ENCODE measurements at regions not wholly inside any gene's neighbourhood (a gene's known extent, or its start where the extent isn't known, plus 50 kb on each side); places are given as distances from the start of the nearest gene placed in this dataset.
"Not testable (repeated sequence)": the region's sequence is repeated elsewhere in the genome, so short reads cannot be mapped to it uniquely, and the experiment has no call there.

GRCh38 chr6:145147559-145147958 is 587.8 kb downstream of the EPM2A start:
- Histone ChIP-seq H3K4me3 (no peak overlapping the region), H3K27ac (peak overlapping the region in 1 of 2 donors; percentile 46), H3K4me1 (replicated peaks in 1 of 2) (peaks cover 29 to 51% of the 10 kb centered on the region in 2 donors)
- peak in 6 of 8 experiments; percentile 62 to 90 (median 88) for ATAC-seq (replicated peaks in 6 of 8)
- in situ Hi-C loops (cut with MboI; ENCODE audit: low pct_unique_long_range_greater_than_20kb in 2 of 9, low sequenced_read_pairs in 9 of 9, unreplicated experiment in 9 of 9) = loop anchor here in 1 of 9 experiments (25.0 kb wide), 1 partner anchor 110 kb away; no protein-coding TSS in a partner anchor

- Histone ChIP-seq H3K4me3 (no peak overlapping the region), H3K27ac (no peak overlapping the region), H3K4me1 (replicated peaks in 1 of 2) (peaks cover 29 to 51% of the 10 kb centered on the region in 2 donors)
- in situ Hi-C loops (cut with MboI; ENCODE audit: low pct_unique_long_range_greater_than_20kb in 2 of 9, low sequenced_read_pairs in 9 of 9, unreplicated experiment in 9 of 9) = loop anchor here in 1 of 9 experiments (25.0 kb wide), 1 partner anchor 111 kb away; no protein-coding TSS in a partner anchor
- ATAC-seq (replicated peaks in 6 of 8) = peak; percentile 52 to 92 (median 68)
- WGBS, 10 experiments = 0 to 94% (median 83%) methylated on average over 1 to 3 of the region's 3 CpGs; no CpG with 5 or more reads in 1 of the 10 experiments
Observed at GRCh38 chr6:145147981-145148749, 587.2 kb downstream of the EPM2A start.

GRCh38 chr6:145148776-145149175 is 586.5 kb downstream of the EPM2A start:
- peak in 1 of 8 experiments; percentile 19 for ATAC-seq (replicated peaks in 6 of 8)
- peaks cover 29 to 51% of the 10 kb centered on the region in 2 donors for H3K4me1 ChIP-seq (replicated peaks in 1 of 2)
- no peak overlapping the region for H3K4me3 ChIP-seq
- H3K27ac ChIP-seq = no peak overlapping the region
- 8 to 39% (median 18%) methylated on average over 1 to 2 of the region's 2 CpGs for WGBS, 10 experiments
- in situ Hi-C loops (cut with MboI; ENCODE audit: low pct_unique_long_range_greater_than_20kb in 2 of 9, low sequenced_read_pairs in 9 of 9, unreplicated experiment in 9 of 9) = loop anchor here in 1 of 9 experiments (25.0 kb wide), 1 partner anchor 111 kb away; no protein-coding TSS in a partner anchor

- Histone ChIP-seq H3K4me1 (replicated peaks in 1 of 2) (peaks cover 37 to 43% of the 10 kb centered on the region in 2 donors), H3K27ac (no peak overlapping the region), H3K4me3 (no peak overlapping the region)
- in situ Hi-C loops (cut with MboI; ENCODE audit: low pct_unique_long_range_greater_than_20kb in 2 of 9, low sequenced_read_pairs in 9 of 9, unreplicated experiment in 9 of 9) = no loop called here
- ATAC-seq (replicated peaks in 6 of 8) = no peak
- WGBS, 10 experiments = 70 to 100% (median 87%) methylated on average over 2 to 3 of the region's 3 CpGs; no CpG with 5 or more reads in 2 of the 10 experiments
Observed at GRCh38 chr6:145151624-145152023, 583.7 kb downstream of the EPM2A start.

- in situ Hi-C loops (cut with MboI; ENCODE audit: low pct_unique_long_range_greater_than_20kb in 2 of 9, low sequenced_read_pairs in 9 of 9, unreplicated experiment in 9 of 9) = no loop called here
- H3K27ac ChIP-seq = no peak overlapping the region
- 60 to 100% (median 91%) methylated on average over 1 to 6 of the region's 6 CpGs; no CpG with 5 or more reads in 1 of the 10 experiments for WGBS, 10 experiments
- peaks cover 24% of the 10 kb centered on the region in 2 donors for H3K4me1 ChIP-seq (replicated peaks in 1 of 2)
- no peak overlapping the region for H3K4me3 ChIP-seq
- no peak for ATAC-seq (replicated peaks in 6 of 8)
Observed at GRCh38 chr6:145153495-145153894, 581.8 kb downstream of the EPM2A start.

GRCh38 chr6:145155411-145155810 is 579.9 kb downstream of the EPM2A start:
- Histone ChIP-seq H3K27ac (no peak overlapping the region), H3K4me1 (replicated peaks in 1 of 2) (peaks cover 5 to 10% of the 10 kb centered on the region in 2 donors), H3K4me3 (no peak overlapping the region)
- no peak for ATAC-seq (replicated peaks in 6 of 8)
- in situ Hi-C loops (cut with MboI; ENCODE audit: low pct_unique_long_range_greater_than_20kb in 2 of 9, low sequenced_read_pairs in 9 of 9, unreplicated experiment in 9 of 9) = no loop called here
- whole genome bisulfite sequencing, 10 experiments = 17 to 100% (median 83%) methylated on average over 1 of the region's 1 CpG; no CpG with 5 or more reads in 3 of the 10 experiments

GRCh38 chr6:145155873-145156782 is 579.2 kb downstream of the EPM2A start:
- peaks cover 0 to 7% of the 10 kb centered on the region in 2 donors for H3K4me1 ChIP-seq (replicated peaks in 1 of 2)
- in situ Hi-C loops (cut with MboI; ENCODE audit: low pct_unique_long_range_greater_than_20kb in 2 of 9, low sequenced_read_pairs in 9 of 9, unreplicated experiment in 9 of 9) = no loop called here
- H3K4me3 ChIP-seq = no peak overlapping the region
- 17 to 91% (median 58%) methylated on average over 1 to 2 of the region's 2 CpGs; no CpG with 5 or more reads in 2 of the 10 experiments for WGBS, 10 experiments
- no peak overlapping the region for H3K27ac ChIP-seq
- ATAC-seq (replicated peaks in 6 of 8) = peak in 1 of 8 experiments; percentile 29

GRCh38 chr6:145158636-145159035 is 576.7 kb downstream of the EPM2A start:
- H3K4me3 ChIP-seq; H3K4me1 ChIP-seq (replicated peaks in 1 of 2); in situ Hi-C loops (cut with MboI; ENCODE audit: low pct_unique_long_range_greater_than_20kb in 2 of 9, low sequenced_read_pairs in 9 of 9, unreplicated experiment in 9 of 9); ATAC-seq (replicated peaks in 6 of 8); H3K27ac ChIP-seq: not testable (repeated sequence)
- WGBS, 10 experiments = 0 to 100% (median 60%) methylated on average over 1 of the region's 1 CpG; no CpG with 5 or more reads in 3 of the 10 experiments

- Histone ChIP-seq H3K4me1 (replicated peaks in 1 of 2) (peaks cover 0 to 7% of the 10 kb centered on the region in 2 donors), H3K4me3 (no peak overlapping the region), H3K27ac (no peak overlapping the region)
- in situ Hi-C loops (cut with MboI; ENCODE audit: low pct_unique_long_range_greater_than_20kb in 2 of 9, low sequenced_read_pairs in 9 of 9, unreplicated experiment in 9 of 9) = no loop called here
- no peak for ATAC-seq (replicated peaks in 6 of 8)
Observed at GRCh38 chr6:145159921-145160320, 575.4 kb downstream of the EPM2A start.

GRCh38 chr6:145161501-145161900 is 573.8 kb downstream of the EPM2A start:
- in situ Hi-C loops (cut with MboI; ENCODE audit: low pct_unique_long_range_greater_than_20kb in 2 of 9, low sequenced_read_pairs in 9 of 9, unreplicated experiment in 9 of 9) = no loop called here
- no peak overlapping the region for H3K27ac ChIP-seq
- no peak for ATAC-seq (replicated peaks in 6 of 8)
- H3K4me3 ChIP-seq = no peak overlapping the region
- H3K4me1 ChIP-seq (replicated peaks in 1 of 2) = peaks cover 0 to under 1% of the 10 kb centered on the region in 2 donors
- 67 to 100% (median 100%) methylated on average over 1 of the region's 1 CpG; no CpG with 5 or more reads in 4 of the 10 experiments for WGBS, 10 experiments

- peak in 3 of 8 experiments; percentile 29 to 88 (median 41) for ATAC-seq (replicated peaks in 6 of 8)
- in situ Hi-C loops (cut with MboI; ENCODE audit: low pct_unique_long_range_greater_than_20kb in 2 of 9, low sequenced_read_pairs in 9 of 9, unreplicated experiment in 9 of 9) = no loop called here
- 43 to 100% (median 83%) methylated on average over 1 to 2 of the region's 2 CpGs; no CpG with 5 or more reads in 1 of the 10 experiments for WGBS, 10 experiments
Observed at GRCh38 chr6:145169726-145170224, 565.5 kb downstream of the EPM2A start.

GRCh38 chr6:145175470-145175869 is 559.9 kb downstream of the EPM2A start:
- ATAC-seq (replicated peaks in 6 of 8) = no peak
- 9 to 90% (median 85%) methylated on average over 4 to 6 of the region's 6 CpGs for WGBS, 10 experiments
- Histone ChIP-seq H3K27ac (no peak overlapping the region), H3K4me3 (no peak overlapping the region), H3K4me1 (replicated peaks in 1 of 2) (peaks cover 0 to 3% of the 10 kb centered on the region in 2 donors)
- in situ Hi-C loops (cut with MboI; ENCODE audit: low pct_unique_long_range_greater_than_20kb in 2 of 9, low sequenced_read_pairs in 9 of 9, unreplicated experiment in 9 of 9) = no loop called here

More at GRCh38 chr6:145169726-145170224, 565.5 kb downstream of the EPM2A start:
- no peak overlapping the region for H3K4me3 ChIP-seq
- no peak overlapping the region for H3K27ac ChIP-seq
- H3K4me1 ChIP-seq (replicated peaks in 1 of 2) = peaks cover 6 to 12% of the 10 kb centered on the region in 2 donors

Measured in motor neuron (in vitro differentiated cells).